GM19372 (cell line): ENCODE measurements at regions not wholly inside any gene's neighbourhood (a gene's known extent, or its start where the extent isn't known, plus 50 kb on each side); places are given as distances from the start of the nearest gene placed in this dataset.

Source experiments
- ATAC-seq: cut with Tn5 transposase; IDR thresholded peaks from one replicate; pipeline ENCODE4 v1.9.1; 2021; ENCODE audit warnings: mild to moderate bottlenecking, low read depth, moderate library complexity; ENCODE audit not compliant: unreplicated experiment

- no peak for ATAC-seq
These were observed 337.4 kb upstream of the PRDM1 start for GRCh38 chr6:105748737-105749161.

DNA sequence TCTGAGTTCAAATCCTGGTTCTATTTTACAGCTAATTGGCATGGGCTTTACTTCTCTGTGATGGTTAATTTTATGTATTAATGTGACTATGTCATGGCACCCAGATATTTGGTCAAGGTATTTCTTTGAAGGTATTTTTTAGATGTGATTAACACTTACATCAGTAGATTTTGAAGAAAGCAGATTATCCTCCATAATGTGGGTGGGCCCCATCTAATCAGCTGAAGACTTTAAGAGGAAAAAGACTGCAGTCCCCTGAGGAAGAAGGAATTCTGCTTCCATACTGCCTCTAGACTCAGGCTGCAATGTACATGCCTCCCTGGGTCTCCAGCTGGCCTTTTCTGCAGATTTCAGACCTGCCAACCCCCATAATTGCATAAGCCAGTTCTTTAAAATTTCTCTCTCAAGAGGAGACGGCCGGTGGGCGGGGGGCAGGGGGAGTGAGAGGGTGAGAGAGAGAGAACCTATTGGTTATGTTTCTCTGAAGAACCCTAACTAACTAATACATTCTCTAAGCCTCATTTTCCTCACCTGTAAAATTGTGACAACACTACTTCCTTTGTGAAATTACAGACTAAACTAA is 338.2 kb upstream of the PRDM1 start:
- no peak for ATAC-seq

- no peak for ATAC-seq
These were observed 339.6 kb upstream of the PRDM1 start for GRCh38 chr6:105746509-105746908.

DNA sequence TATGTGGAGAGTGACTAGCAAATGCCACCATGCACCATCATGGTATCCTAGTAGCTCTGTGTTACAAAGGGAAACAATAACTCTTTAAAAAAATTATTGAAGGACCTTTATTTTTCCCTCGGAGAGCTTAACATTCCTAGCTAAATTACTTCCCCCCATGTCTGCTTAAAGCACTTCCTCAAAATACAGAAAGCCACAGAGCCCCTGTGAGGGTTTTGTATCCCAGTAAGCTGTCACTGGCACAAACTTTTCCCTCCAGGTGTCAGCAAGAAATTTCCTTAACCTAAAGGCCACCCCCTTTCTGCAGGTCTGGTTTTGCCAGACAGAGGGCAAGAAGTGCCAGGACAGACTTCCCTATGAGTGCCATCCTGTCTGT is 340.0 kb upstream of the PRDM1 start:
- ATAC-seq: no peak

GRCh38 chr6:105745464-105746129 is 340.5 kb upstream of the PRDM1 start:
- ATAC-seq: no peak

GRCh38 chr6:105744815-105745214 is 341.3 kb upstream of the PRDM1 start:
- no peak for ATAC-seq

GRCh38 chr6:105740946-105741645 is 338.2 kb upstream of the PREP start:
- no peak for ATAC-seq

DNA sequence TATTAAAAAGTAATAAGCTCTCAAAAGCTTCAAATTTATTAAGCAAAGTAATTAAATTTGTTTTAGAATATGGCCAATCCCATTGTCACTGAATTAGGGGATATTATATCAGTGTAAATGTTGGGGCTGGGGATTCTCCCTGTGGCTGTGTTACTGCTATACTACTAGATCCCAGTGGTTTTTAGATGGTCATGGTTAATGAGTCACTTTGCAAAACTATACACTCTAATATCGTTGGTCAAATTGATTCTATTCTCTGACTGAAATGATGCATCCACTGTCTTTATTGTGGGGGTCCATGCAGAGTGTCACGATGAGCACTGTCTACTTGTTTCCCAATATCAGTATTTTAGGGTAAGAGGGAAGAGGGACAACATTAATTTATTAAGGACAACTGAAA is 336.9 kb upstream of the PREP start:
- ATAC-seq: no peak

GRCh38 chr6:105733556-105734162 is 330.8 kb upstream of the PREP start:
- no peak for ATAC-seq

GRCh38 chr6:105728995-105729394 is 326.1 kb upstream of the PREP start:
- ATAC-seq: no peak

GRCh38 chr6:105726902-105727655 is 324.2 kb upstream of the PREP start:
- no peak for ATAC-seq

DNA sequence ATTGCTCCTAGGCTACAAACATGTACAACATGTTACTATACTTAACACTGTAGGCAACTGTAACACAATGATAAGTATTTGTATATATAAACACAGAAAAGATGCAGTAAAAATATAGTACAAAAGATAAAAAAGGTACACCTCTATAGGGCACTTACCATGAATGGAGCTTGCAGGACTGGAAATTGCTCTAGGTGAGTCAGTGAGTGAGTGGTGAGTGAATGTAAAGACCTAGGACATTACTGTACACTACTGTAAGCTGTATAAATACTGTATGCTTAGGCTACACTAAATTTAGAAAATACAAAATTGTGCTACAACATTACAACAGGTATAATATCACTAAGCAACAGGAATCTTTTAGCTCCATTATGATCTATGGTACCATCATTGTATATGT is 312.0 kb upstream of the PREP start:
- ATAC-seq: no peak

- no peak for ATAC-seq
These were observed 310.7 kb upstream of the PREP start for GRCh38 chr6:105713474-105714118.

- no peak for ATAC-seq
These were observed 308.3 kb upstream of the PREP start for GRCh38 chr6:105711216-105711615.

DNA sequence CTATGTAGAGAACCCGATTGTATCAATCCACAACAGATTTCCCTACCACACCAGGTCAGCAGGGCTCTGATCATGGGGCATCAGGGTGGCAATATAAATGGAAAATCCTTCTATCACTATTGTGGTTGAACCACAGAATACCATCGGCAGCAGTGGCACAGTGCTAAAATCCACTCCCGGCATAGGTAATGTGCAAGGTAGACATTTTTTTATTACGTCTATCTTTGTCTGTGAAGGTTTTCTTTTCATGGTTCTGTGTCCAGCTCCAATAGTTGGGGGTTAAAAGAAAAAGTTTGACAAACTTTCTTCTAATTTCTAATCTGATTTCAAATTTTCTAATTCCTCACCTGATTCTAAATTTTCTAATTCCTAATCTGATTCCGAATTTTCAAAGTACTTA is 302.7 kb upstream of the PREP start:
- ATAC-seq: no peak

DNA sequence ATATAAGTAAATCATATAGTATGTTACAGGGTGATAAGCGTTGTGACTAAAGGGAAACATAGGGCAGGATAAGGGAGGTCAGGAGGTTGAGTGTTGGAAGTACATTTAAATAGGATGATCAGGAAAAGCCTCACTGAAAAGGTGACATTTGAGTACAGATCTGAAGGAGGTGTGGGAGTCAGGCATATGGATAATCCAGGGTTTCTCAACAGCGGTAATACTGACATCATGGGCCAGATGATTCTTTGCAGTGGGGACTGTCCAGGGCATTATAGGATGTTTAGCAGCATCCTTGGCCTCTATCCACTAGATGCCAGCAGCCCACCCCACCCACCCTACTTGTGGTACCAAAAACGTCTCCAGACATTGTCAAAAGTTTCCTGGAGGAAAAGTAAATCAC is 292.6 kb upstream of the PREP start:
- no peak for ATAC-seq

GRCh38 chr6:105692613-105693215 is 289.8 kb upstream of the PREP start:
- no peak for ATAC-seq

DNA sequence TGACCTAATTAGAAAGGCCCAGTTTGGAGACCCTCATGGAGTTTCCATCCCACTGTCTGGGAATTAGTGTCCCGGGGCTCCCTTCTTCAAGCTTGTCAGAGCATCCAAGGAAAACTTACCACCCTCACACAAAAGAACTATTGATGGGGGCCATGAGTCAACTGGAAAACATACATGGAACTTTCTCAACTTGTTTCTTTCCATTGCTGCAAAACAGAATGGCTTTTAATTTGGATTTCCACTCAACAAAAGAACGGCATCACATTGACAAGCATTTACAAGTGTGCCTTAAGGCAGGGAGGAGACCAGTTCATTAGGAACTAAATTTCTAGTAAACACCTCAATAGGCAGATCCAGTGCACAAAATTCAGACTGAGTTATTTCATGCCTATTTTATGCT is 289.1 kb upstream of the PREP start:
- ATAC-seq: no peak

DNA sequence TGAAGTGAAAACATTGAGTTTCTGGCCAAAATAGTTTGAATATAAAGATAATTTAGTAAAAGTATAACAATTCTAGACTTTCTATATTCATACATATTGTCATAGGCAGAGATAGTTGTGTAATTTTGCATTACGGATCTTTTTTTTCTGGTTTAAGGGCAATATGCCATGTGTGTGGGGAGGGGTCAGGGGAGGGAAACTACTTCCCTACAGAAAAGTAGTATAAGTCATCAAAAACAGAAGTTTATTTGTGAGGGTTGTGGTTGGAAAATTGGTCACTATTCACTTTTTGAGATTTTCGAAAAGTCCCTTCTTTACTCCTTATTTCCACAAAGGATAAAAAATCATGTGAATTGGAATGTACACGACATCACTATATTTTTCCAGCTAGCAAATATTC is 288.2 kb upstream of the PREP start:
- ATAC-seq: no peak

DNA sequence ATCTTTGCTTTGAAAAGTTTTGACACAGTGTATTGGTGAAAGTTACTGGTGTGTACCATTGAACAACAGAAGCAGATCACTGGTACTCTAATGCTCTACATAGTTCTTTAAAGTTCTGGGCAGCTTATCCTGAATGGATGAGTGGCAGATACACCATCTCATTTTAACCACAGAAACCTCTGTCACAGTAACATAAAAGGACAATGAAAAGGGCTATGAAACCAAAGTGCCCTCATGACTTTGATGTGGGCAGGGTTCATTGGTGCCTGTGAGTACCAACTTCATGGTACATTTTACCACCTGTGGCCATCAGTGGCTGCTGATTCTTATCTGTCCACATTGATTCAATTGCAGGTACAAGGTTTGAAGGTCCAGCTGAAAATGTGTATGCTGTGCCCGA is 285.7 kb upstream of the PREP start:
- no peak for ATAC-seq
